H9 (cell line): ENCODE measurements at regions not wholly inside any gene's neighbourhood (a gene's known extent, or its start where the extent isn't known, plus 50 kb on each side); places are given as distances from the start of the nearest gene placed in this dataset.

Source experiments
- DNase-seq: peaks from one replicate; pipeline ENCODE4 v3.0.0-alpha.2; 2017
- H2AFZ ChIP-seq: one replicate; pipeline ENCODE4 v1.6.1; 2013; ENCODE audit warnings: mild to moderate bottlenecking, low read length, control low read depth, moderate library complexity
- H2AK5ac ChIP-seq: 2 replicates; pipeline ENCODE4 v1.6.1; 2013; ENCODE audit warnings: low read length, control low read depth, mixed read lengths; ENCODE audit not compliant: insufficient read length
- H2BK120ac ChIP-seq: one replicate; pipeline ENCODE4 v1.6.1; 2013; ENCODE audit warnings: low read depth, mild to moderate bottlenecking, low read length, control low read depth, inconsistent platforms; ENCODE audit not compliant: poor library complexity, severe bottlenecking
- H2BK12ac ChIP-seq: 2 replicates; pipeline ENCODE4 v1.6.1; 2013; ENCODE audit warnings: low read length, control low read depth, mixed read lengths, low read depth; ENCODE audit not compliant: insufficient read length
- H2BK15ac ChIP-seq: 2 replicates; pipeline ENCODE4 v1.6.1; 2013; ENCODE audit warnings: low read depth, low read length, control low read depth
- H2BK20ac ChIP-seq: one replicate; pipeline ENCODE4 v1.6.1; 2013; ENCODE audit warnings: low read depth, mild to moderate bottlenecking, low read length, control low read depth, inconsistent platforms; ENCODE audit not compliant: poor library complexity, severe bottlenecking
- H2BK5ac ChIP-seq: 2 replicates; pipeline ENCODE4 v1.6.1; 2013; ENCODE audit warnings: low read length, control low read depth, mixed read lengths; ENCODE audit not compliant: insufficient read length
- H3K14ac ChIP-seq: 2 replicates; pipeline ENCODE4 v1.6.1; 2013; ENCODE audit warnings: low read length, control low read depth; ENCODE audit not compliant: insufficient read depth
- H3K18ac ChIP-seq: 2 replicates; pipeline ENCODE4 v1.6.1; 2013; ENCODE audit warnings: low read depth, mild to moderate bottlenecking, mixed read lengths, low read length, control low read depth; ENCODE audit not compliant: insufficient read length
- H3K23ac ChIP-seq: 2 replicates; pipeline ENCODE4 v1.6.1; 2013; ENCODE audit warnings: low read length, control low read depth, mixed read lengths, low read depth; ENCODE audit not compliant: insufficient read length
- H3K23me2 ChIP-seq: 2 replicates; pipeline ENCODE4 v1.6.1; 2013; ENCODE audit warnings: low read depth, mild to moderate bottlenecking, mixed read lengths, low read length, control low read depth; ENCODE audit not compliant: insufficient read length, poor library complexity, severe bottlenecking
- H3K27ac ChIP-seq: 2 replicates; pipeline ENCODE4 v1.5.1; 2013; ENCODE audit warnings: low read length, control low read depth, mixed read lengths, low read depth; ENCODE audit not compliant: insufficient read length
- H3K27me3 ChIP-seq: 2 replicates; pipeline ENCODE4 v1.6.1; 2013; ENCODE audit warnings: low read length, control low read depth, inconsistent platforms; ENCODE audit not compliant: insufficient read depth
- H3K4ac ChIP-seq: 2 replicates; pipeline ENCODE4 v1.6.1; 2013; ENCODE audit warnings: low read depth, mild to moderate bottlenecking, control low read depth, inconsistent platforms, low read length, moderate library complexity
- H3K4me1 ChIP-seq: 2 replicates; pipeline ENCODE4 v1.6.1; 2013; ENCODE audit warnings: low read length, control low read depth, inconsistent platforms; ENCODE audit not compliant: insufficient read depth
- H3K4me2 ChIP-seq: 2 replicates; pipeline ENCODE4 v1.6.1; 2013; ENCODE audit warnings: low read length, control low read depth, mixed read lengths; ENCODE audit not compliant: insufficient read length, insufficient read depth
- H3K56ac ChIP-seq: 2 replicates; pipeline ENCODE4 v1.6.1; 2013; ENCODE audit warnings: low read depth, mild to moderate bottlenecking, mixed read lengths, low read length, control low read depth; ENCODE audit not compliant: insufficient read length
- H3K79me1 ChIP-seq: 2 replicates; pipeline ENCODE4 v1.6.1; 2013; ENCODE audit warnings: low read depth, mild to moderate bottlenecking, moderate library complexity, low read length, control low read depth, inconsistent platforms; ENCODE audit not compliant: insufficient read depth, poor library complexity, severe bottlenecking
- H3K79me2 ChIP-seq: 2 replicates; pipeline ENCODE4 v1.6.1; 2013; ENCODE audit warnings: low read length, control low read depth, inconsistent platforms; ENCODE audit not compliant: insufficient read depth
- H3K9ac ChIP-seq: 2 replicates; pipeline ENCODE4 v1.6.1; 2013; ENCODE audit warnings: low read length, control low read depth, mixed read lengths; ENCODE audit not compliant: insufficient read length; ENCODE audit errors: extremely low read depth
- H3K9me3 ChIP-seq: one replicate; pipeline ENCODE4 v1.6.1; 2013; ENCODE audit warnings: low read depth, low read length, inconsistent platforms; ENCODE audit not compliant: control insufficient read depth
- H3T11ph ChIP-seq: one replicate; pipeline ENCODE4 v1.6.1; 2013; ENCODE audit warnings: mild to moderate bottlenecking, low read length, control low read depth, inconsistent platforms
- H4K20me1 ChIP-seq: one replicate; pipeline ENCODE4 v1.6.1; 2013; ENCODE audit not compliant: control insufficient read depth, insufficient read length, insufficient read depth
- H4K5ac ChIP-seq: 2 replicates; pipeline ENCODE4 v1.6.1; 2013; ENCODE audit warnings: low read depth, mild to moderate bottlenecking, mixed read lengths, low read length, control low read depth; ENCODE audit not compliant: insufficient read length
- H4K8ac ChIP-seq: replicated peaks from 2 replicates; pipeline ENCODE4 v1.6.1; 2013; ENCODE audit warnings: low read length, control low read depth, mixed read lengths, low read depth; ENCODE audit not compliant: insufficient read length
- H4K91ac ChIP-seq: 2 replicates; pipeline ENCODE4 v1.6.1; 2013; ENCODE audit warnings: low read depth, mild to moderate bottlenecking, moderate library complexity, mixed read lengths, low read length, control low read depth; ENCODE audit not compliant: insufficient read length
- H3K27ac Mint-ChIP-seq, 3 experiments: 2 replicates in 2 of 3; 3 replicates in 1 of 3; pipeline ENCODE4 v1.8.0; 2020 to 2021; ENCODE audit warnings: mixed read lengths in 3 of 3, mild to moderate bottlenecking in 1 of 3, moderate library complexity in 1 of 3
- H3K27me3 Mint-ChIP-seq: 2 replicates; pipeline ENCODE4 v1.8.0; 2021; ENCODE audit warnings: low read depth, mild to moderate bottlenecking, moderate library complexity, mixed read lengths
- H3K36me3 Mint-ChIP-seq, 3 experiments: 2 replicates in 2 of 3; 3 replicates in 1 of 3; pipeline ENCODE4 v1.8.0; 2020 to 2021; ENCODE audit warnings: low read depth in 3 of 3, mixed read lengths in 3 of 3; ENCODE audit not compliant: insufficient read depth in 1 of 3
- H3K4me1 Mint-ChIP-seq, 2 experiments: 2 replicates each; pipeline ENCODE4 v1.8.0; 2020; ENCODE audit warnings: mixed read lengths in 2 of 2
- H3K4me3 Mint-ChIP-seq, 2 experiments: 2 replicates in 1 of 2; 3 replicates in 1 of 2; pipeline ENCODE4 v1.8.0; 2020 to 2021; ENCODE audit warnings: mild to moderate bottlenecking in 2 of 2, mixed read lengths in 2 of 2, moderate library complexity in 1 of 2
- H3K9me3 Mint-ChIP-seq, 2 experiments: 2 replicates in 1 of 2; 3 replicates in 1 of 2; pipeline ENCODE4 v1.8.0; 2020; ENCODE audit warnings: mild to moderate bottlenecking in 2 of 2, mixed read lengths in 2 of 2, moderate library complexity in 1 of 2
- CTCF ChIP-seq: fragments of 200-600 bp; sonication (generic); conservative IDR thresholded peaks from 3 replicates; pipeline ENCODE4 v1.8.0; 2021; ENCODE audit warnings: antibody characterized with exemption, mild to moderate bottlenecking
- WGBS: extraction: QIAGEN DNeasy Blood & Tissue Kit; methylation state at CpG from one replicate; pipeline ENCODE4 v1.1.7; 2013; ENCODE audit warnings: missing lambda C conversion rate, low lambda C conversion rate, mixed read lengths; ENCODE audit not compliant: insufficient read length; ENCODE audit errors: extremely low coverage; 5-methylcytosine and 5-hydroxymethylcytosine counted together

- H3K9ac ChIP-seq, result no peak overlapping the region
- H2AK5ac ChIP-seq, result no peak overlapping the region
- Mint-ChIP-seq H3K27ac (no peak overlapping the region), H3K9me3 (peaks cover 0 to 7% of the 10 kb centered on the region in 2 experiments; a peak in 3 of 5 replicates), H3K27me3 (peaks cover 11% of the 10 kb centered on the region), H3K36me3 (peaks cover 0 to 5% (median 0%) of the 10 kb centered on the region in 3 experiments; a peak in 1 of 7 replicates), H3K4me3 (no peak overlapping the region), H3K4me1 (peaks cover 10 to 11% of the 10 kb centered on the region in 2 experiments)
- H3K56ac ChIP-seq, result no peak overlapping the region
- no peaks in the 10 kb centered on the region for H3K79me2 ChIP-seq
- no peak overlapping the region for H2BK5ac ChIP-seq
- no peak overlapping the region for H3K27ac ChIP-seq
- WGBS, result no CpG with 5 or more reads among the region's 4 CpGs
- H4K20me1 ChIP-seq, result no peaks in the 10 kb centered on the region
- no peak overlapping the region for H3K14ac ChIP-seq
- peak; percentile 10 for DNase-seq
- H2BK12ac ChIP-seq, result no peak overlapping the region
- no peak overlapping the region for H3K18ac ChIP-seq
- H3K23me2 ChIP-seq, result no peaks in the 10 kb centered on the region
- H3K27me3 ChIP-seq, result no peaks in the 10 kb centered on the region
- no peak overlapping the region for H4K91ac ChIP-seq
- no peak for TF ChIP-seq CTCF
- H2BK15ac ChIP-seq, result no peak overlapping the region
- H2BK120ac ChIP-seq, result no peak overlapping the region
- H3K4me2 ChIP-seq, result no peak overlapping the region
- no peaks in the 10 kb centered on the region for H3K9me3 ChIP-seq
- no peak overlapping the region for H2BK20ac ChIP-seq
- no peak overlapping the region for H3K4ac ChIP-seq
- no peaks in the 10 kb centered on the region for H3K79me1 ChIP-seq
- H4K5ac ChIP-seq, result no peak overlapping the region
- no peaks in the 10 kb centered on the region for H3K4me1 ChIP-seq
- no peak overlapping the region for H4K8ac ChIP-seq
- no peak overlapping the region for H2AFZ ChIP-seq
- no peak overlapping the region for H3T11ph ChIP-seq
- no peak overlapping the region for H3K23ac ChIP-seq
Measured at GRCh38 chr2:236646871-236647270, 77.2 kb downstream of the ACKR3 start.
